Esophagus muscularis mucosa (tissue), 4 donors: ENCODE measurements at regions not wholly inside any gene's neighbourhood (a gene's known extent, or its start where the extent isn't known, plus 50 kb on each side); places are given as distances from the start of the nearest gene placed in this dataset.

ENCODE experiments used
- DNase-seq: peaks from one replicate; pipeline ENCODE4 v3.0.0-alpha.2; 2017; ENCODE audit errors: extremely low spot score
- H3K27ac ChIP-seq, 4 donors: fragments of 200-600 bp; sonication (generic); replicated peaks in 1 of 4; 1 replicate in 3 of 4; 2 replicates in 1 of 4; pipeline ENCODE4 v1.5.1; 2016 to 2019; ENCODE audit warnings: mild to moderate bottlenecking in 1 of 4
- H3K27me3 ChIP-seq, 4 donors: fragments of 200-600 bp; sonication (generic); one replicate each; pipeline versions ENCODE4 v1.5.1 to v1.6.0; 2016 to 2019
- H3K36me3 ChIP-seq, 4 donors: fragments of 200-600 bp; sonication (generic); one replicate each; pipeline ENCODE4 v1.5.1; 2016 to 2019
- H3K4me1 ChIP-seq, 4 donors: fragments of 200-600 bp; sonication (generic); one replicate each; pipeline ENCODE4 v1.5.1; 2016 to 2019
- H3K4me3 ChIP-seq, 4 donors: fragments of 200-600 bp; sonication (generic); 1 replicate in 2 of 4; 2 replicates in 2 of 4; pipeline ENCODE4 v1.5.1; 2016 to 2019; ENCODE audit warnings: mild to moderate bottlenecking in 4 of 4, moderate library complexity in 1 of 4
- H3K9me3 ChIP-seq, 4 donors: fragments of 200-600 bp; sonication (generic); 1 replicate in 3 of 4; 2 replicates in 1 of 4; pipeline ENCODE4 v1.5.1; 2016 to 2019
- EP300 ChIP-seq: sonication (generic); formaldehyde crosslinking; IDR thresholded peaks from one replicate; pipeline ENCODE4 v1.6.1; 2017; ENCODE audit warnings: antibody characterized with exemption
- POLR2A ChIP-seq: fragments of 450-650 bp; IDR thresholded peaks from one replicate; pipeline ENCODE4 v1.6.1; 2017; ENCODE audit warnings: antibody characterized with exemption, moderate library complexity, mild to moderate bottlenecking, low read depth
- POLR2AphosphoS5 ChIP-seq, 2 donors: sonication (generic); formaldehyde crosslinking; IDR thresholded peaks; one replicate each; pipeline ENCODE4 v1.6.1; 2017; ENCODE audit warnings: antibody characterized with exemption in 2 of 2
- WGBS: methylation state at CpG from one replicate; pipeline ENCODE4 v1.1.5; 2018; 5-methylcytosine and 5-hydroxymethylcytosine counted together
- intact Hi-C: fragments of 100-400 bp; cut with DNase I; formaldehyde crosslinking; loops from one replicate; pipeline ENCODE4 v1.15.1; 2023
- TF ChIP-seq, protein P1 (sequence below), 3 experiments: fragments of 200-600 bp in 2 of 3; fragments of 450-650 bp in 1 of 3; sonication (generic) in 2 of 3; IDR thresholded peaks; one replicate each; pipeline ENCODE4 v1.5.1; 2017 to 2019; ENCODE audit warnings: antibody characterized with exemption in 3 of 3, mild to moderate bottlenecking in 2 of 3, moderate library complexity in 1 of 3

DNA sequence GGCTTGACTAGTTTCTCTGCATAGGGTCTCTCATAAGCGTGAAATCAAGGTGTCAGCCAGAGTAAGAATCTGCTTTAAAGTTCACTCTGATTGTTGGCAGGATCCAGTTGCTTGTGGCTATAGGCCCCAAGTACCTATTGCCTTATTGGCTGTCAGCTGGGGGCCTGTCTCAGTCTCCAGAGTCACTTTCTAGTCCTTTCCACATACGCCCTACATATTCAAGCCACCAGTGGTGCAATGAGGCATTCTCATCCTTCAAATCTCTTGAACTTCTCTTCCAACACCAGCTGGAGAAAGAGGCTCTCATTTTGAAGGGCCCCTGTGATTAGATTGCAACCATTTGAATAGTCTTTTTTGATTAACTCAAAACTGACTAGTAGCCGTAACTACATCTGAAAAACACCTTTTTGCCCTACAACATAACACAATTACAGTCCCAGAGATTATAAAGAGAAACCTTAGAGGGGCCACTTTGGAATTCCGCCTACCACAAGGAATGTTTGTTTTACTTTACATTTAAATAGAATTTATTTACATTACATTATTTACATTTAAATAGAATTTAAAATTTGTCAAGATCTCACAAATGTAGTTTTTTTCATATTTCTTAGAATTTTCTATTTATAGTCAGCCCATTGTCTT, 520.1 kb downstream of the DSC3 start:
- TF ChIP-seq POLR2A = no peak
- no peak for TF ChIP-seq POLR2AphosphoS5 (IDR thresholded peaks at IDR 0.05)
- WGBS = 85% methylated on average over 4 of the region's 4 CpGs
- DNase-seq = no peak
- no peaks in the 10 kb centered on the region for H3K4me1 ChIP-seq
- no peaks in the 10 kb centered on the region for H3K27me3 ChIP-seq
- H3K36me3 ChIP-seq = no peaks in the 10 kb centered on the region
- intact Hi-C loops = no loop called here
- H3K27ac ChIP-seq = no peak overlapping the region
- H3K9me3 ChIP-seq = no peaks in the 10 kb centered on the region
- H3K4me3 ChIP-seq = no peak overlapping the region

DNA sequence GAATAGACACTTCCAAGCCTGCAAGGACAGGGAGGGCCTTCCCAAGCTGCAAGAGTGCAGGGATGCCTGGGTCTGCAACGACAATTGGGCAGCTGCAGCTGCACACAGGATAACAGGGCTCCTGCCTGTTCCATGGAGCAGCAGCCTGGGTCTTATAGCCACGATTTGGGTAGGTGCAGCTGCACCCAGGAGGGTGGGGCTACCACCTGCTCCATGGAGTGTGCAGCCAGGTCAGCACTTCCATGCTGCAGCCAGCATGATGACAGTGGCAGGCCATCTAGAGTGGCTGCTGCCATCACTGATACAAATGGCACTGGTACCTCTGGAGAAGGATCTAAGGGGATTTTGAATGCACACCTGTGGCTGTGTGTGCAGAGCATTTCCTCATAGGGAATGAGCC, 528.5 kb downstream of the DSC3 start:
- Histone ChIP-seq H3K4me3 (no peak overlapping the region), H3K36me3 (no peaks in the 10 kb centered on the region), H3K9me3 (no peaks in the 10 kb centered on the region), H3K27me3 (no peaks in the 10 kb centered on the region), H3K4me1 (no peaks in the 10 kb centered on the region), H3K27ac (no peak overlapping the region)
- intact Hi-C loops = no loop called here
- DNase-seq = no peak
- no CpG with 5 or more reads among the region's 2 CpGs for WGBS
- TF ChIP-seq POLR2A (no peak), EP300 (no peak), POLR2AphosphoS5 (IDR thresholded peaks at IDR 0.05) (no peak)
- TF ChIP-seq, protein P1, sequence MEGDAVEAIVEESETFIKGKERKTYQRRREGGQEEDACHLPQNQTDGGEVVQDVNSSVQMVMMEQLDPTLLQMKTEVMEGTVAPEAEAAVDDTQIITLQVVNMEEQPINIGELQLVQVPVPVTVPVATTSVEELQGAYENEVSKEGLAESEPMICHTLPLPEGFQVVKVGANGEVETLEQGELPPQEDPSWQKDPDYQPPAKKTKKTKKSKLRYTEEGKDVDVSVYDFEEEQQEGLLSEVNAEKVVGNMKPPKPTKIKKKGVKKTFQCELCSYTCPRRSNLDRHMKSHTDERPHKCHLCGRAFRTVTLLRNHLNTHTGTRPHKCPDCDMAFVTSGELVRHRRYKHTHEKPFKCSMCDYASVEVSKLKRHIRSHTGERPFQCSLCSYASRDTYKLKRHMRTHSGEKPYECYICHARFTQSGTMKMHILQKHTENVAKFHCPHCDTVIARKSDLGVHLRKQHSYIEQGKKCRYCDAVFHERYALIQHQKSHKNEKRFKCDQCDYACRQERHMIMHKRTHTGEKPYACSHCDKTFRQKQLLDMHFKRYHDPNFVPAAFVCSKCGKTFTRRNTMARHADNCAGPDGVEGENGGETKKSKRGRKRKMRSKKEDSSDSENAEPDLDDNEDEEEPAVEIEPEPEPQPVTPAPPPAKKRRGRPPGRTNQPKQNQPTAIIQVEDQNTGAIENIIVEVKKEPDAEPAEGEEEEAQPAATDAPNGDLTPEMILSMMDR (IDR thresholded peaks at IDR 0.05) = no peak

DNA sequence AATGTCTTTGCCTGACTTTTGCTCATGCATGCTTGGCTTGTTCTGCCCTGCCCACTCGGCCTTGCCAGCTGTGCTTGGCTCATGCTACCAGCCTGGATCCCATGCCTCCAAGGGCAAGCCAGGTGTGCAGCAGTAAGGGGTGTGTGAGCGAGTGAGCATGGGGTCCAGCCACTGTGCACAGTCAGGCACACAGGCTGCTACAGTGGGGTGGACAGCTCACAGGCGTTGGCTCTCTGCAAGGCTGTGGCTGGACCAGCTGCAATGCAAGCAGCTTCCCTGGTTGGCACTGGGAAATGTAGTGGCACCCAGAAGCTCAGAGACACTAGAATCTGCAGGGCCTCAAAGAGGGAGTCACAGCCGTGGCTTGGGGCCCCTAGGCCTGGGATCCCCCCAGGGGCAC, 529.7 kb downstream of the DSC3 start:
- H3K27me3 ChIP-seq = no peaks in the 10 kb centered on the region
- intact Hi-C loops = no loop called here
- H3K9me3 ChIP-seq = no peaks in the 10 kb centered on the region
- H3K27ac ChIP-seq = no peak overlapping the region
- H3K4me3 ChIP-seq = no peak overlapping the region
- DNase-seq = no peak
- no peaks in the 10 kb centered on the region for H3K36me3 ChIP-seq
- no peaks in the 10 kb centered on the region for H3K4me1 ChIP-seq
- TF ChIP-seq, protein P1 (IDR thresholded peaks at IDR 0.05) = no peak
- no peak for TF ChIP-seq POLR2A
- TF ChIP-seq POLR2AphosphoS5 (IDR thresholded peaks at IDR 0.05) = no peak
- TF ChIP-seq EP300 = no peak
- 89% methylated on average over 3 of the region's 4 CpGs for WGBS

DNA sequence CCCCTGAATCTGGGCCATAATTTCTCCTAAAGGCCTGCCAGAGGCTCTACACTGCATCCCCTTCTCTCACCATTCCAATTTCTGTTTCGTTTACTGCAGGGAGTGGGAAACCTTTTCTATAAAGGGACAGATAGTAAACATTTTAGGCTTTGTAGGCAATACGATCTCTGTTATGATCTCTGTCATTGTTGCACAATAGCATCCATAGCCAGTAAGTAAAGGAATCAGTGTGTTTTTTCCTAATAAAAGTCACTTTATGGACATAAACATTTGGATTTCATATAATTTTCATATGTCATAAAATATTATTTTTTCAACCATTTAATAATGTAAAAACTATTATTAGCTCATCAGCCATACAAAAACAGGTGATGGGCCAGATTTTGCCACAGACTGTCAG, 531.7 kb downstream of the DSC3 start:
- Histone ChIP-seq H3K27me3 (no peaks in the 10 kb centered on the region), H3K4me3 (no peak overlapping the region), H3K4me1 (no peaks in the 10 kb centered on the region), H3K27ac (no peak overlapping the region), H3K36me3 (no peaks in the 10 kb centered on the region), H3K9me3 (no peaks in the 10 kb centered on the region)
- TF ChIP-seq POLR2A (no peak), POLR2AphosphoS5 (IDR thresholded peaks at IDR 0.05) (no peak), EP300 (no peak)
- TF ChIP-seq, protein P1 (IDR thresholded peaks at IDR 0.05) = no peak
- DNase-seq = no peak
- 78% methylated on average over 2 of the region's 2 CpGs for WGBS
- intact Hi-C loops = no loop called here

DNA sequence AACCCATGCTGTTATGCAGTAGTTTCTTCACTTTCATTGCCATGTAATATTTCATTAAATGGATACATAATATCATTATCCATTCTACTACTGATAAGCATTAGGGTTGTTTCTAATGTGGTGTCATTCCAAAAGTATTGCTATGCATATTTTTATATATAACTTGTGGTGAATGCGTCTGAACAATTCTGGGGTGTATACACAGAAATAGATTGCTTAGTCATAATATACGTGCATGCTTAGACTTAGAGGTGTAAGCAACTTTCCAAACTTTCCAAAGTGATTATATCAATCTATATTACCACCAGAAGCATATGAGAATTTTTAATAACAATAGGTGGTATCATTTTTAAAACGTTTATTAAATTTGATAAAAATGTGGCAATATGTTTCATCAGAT, 540.9 kb downstream of the DSC3 start:
- no peaks in the 10 kb centered on the region for H3K9me3 ChIP-seq
- H3K36me3 ChIP-seq = no peaks in the 10 kb centered on the region
- no peak for TF ChIP-seq POLR2A
- TF ChIP-seq, protein P1 (IDR thresholded peaks at IDR 0.05) = no peak
- no peak for TF ChIP-seq POLR2AphosphoS5 (IDR thresholded peaks at IDR 0.05)
- no peak for TF ChIP-seq EP300
- no peak for DNase-seq
- H3K4me3 ChIP-seq = no peak overlapping the region
- intact Hi-C loops = no loop called here
- 79% methylated on average over 3 of the region's 3 CpGs for WGBS
- H3K27me3 ChIP-seq = no peaks in the 10 kb centered on the region
- no peaks in the 10 kb centered on the region for H3K4me1 ChIP-seq
- no peak overlapping the region for H3K27ac ChIP-seq
